BLaER1 (cell line): ENCODE measurements at regions not wholly inside any gene's neighbourhood (a gene's known extent, or its start where the extent isn't known, plus 50 kb on each side); places are given as distances from the start of the nearest gene placed in this dataset.

Experiments used
- H3K27ac ChIP-seq: shearing (Covaris generic); formaldehyde crosslinking; 2 replicates; pipeline ENCODE4 v1.8.1; 2022
- H3K27me3 ChIP-seq: shearing (Covaris generic); formaldehyde crosslinking; 2 replicates; pipeline ENCODE4 v1.8.1; 2022
- H3K36me3 ChIP-seq: shearing (Covaris generic); formaldehyde crosslinking; 2 replicates; pipeline ENCODE4 v1.8.1; 2022
- H3K4me1 ChIP-seq: shearing (Covaris generic); formaldehyde crosslinking; 2 replicates; pipeline ENCODE4 v1.8.1; 2022
- H3K4me2 ChIP-seq: shearing (Covaris generic); formaldehyde crosslinking; 2 replicates; pipeline ENCODE4 v1.8.1; 2022
- H3K4me3 ChIP-seq: shearing (Covaris generic); formaldehyde crosslinking; 2 replicates; pipeline ENCODE4 v1.8.1; 2022
- H3K9ac ChIP-seq: shearing (Covaris generic); formaldehyde crosslinking; 2 replicates; pipeline ENCODE4 v1.8.1; 2022
- H3K9me3 ChIP-seq: shearing (Covaris generic); formaldehyde crosslinking; 2 replicates; pipeline ENCODE4 v1.8.1; 2022
- H4K20me1 ChIP-seq: shearing (Covaris generic); formaldehyde crosslinking; 2 replicates; pipeline ENCODE4 v1.8.1; 2022
- Cebpa-rat ChIP-seq: shearing (Covaris generic); IDR thresholded peaks from 2 replicates; pipeline ENCODE4 v1.8.1; 2022

GRCh38 chr6:30396833-30397479, 52.0 kb downstream of the RPP21 start:
- Histone ChIP-seq H3K4me2 (peak overlapping the region; percentile 72), H3K4me1 (peaks cover 23% of the 10 kb centered on the region)

GRCh38 chr6:30397697-30398096, 52.7 kb downstream of the RPP21 start:
- Histone ChIP-seq H3K36me3 (no peaks in the 10 kb centered on the region), H3K27ac (no peak overlapping the region), H3K27me3 (no peaks in the 10 kb centered on the region), H3K4me2 (no peak overlapping the region), H3K4me1 (peaks cover 23% of the 10 kb centered on the region), H4K20me1 (no peaks in the 10 kb centered on the region), H3K4me3 (no peak overlapping the region), H3K9ac (no peak overlapping the region), H3K9me3 (no peaks in the 10 kb centered on the region)
- no peak for TF ChIP-seq Cebpa-rat

More at GRCh38 chr6:30396833-30397479, 52.0 kb downstream of the RPP21 start:
- Histone ChIP-seq H3K9me3 (no peaks in the 10 kb centered on the region), H3K36me3 (no peaks in the 10 kb centered on the region), H3K4me3 (no peak overlapping the region), H3K9ac (no peak overlapping the region), H3K27ac (no peak overlapping the region), H4K20me1 (no peaks in the 10 kb centered on the region), H3K27me3 (no peaks in the 10 kb centered on the region)
- no peak for TF ChIP-seq Cebpa-rat

GRCh38 chr6:30399390-30400058, 54.6 kb downstream of the RPP21 start:
- Histone ChIP-seq H3K27me3 (no peaks in the 10 kb centered on the region), H3K9me3 (no peaks in the 10 kb centered on the region), H3K4me3 (no peak overlapping the region), H3K4me2 (no peak overlapping the region), H3K9ac (no peak overlapping the region), H4K20me1 (no peaks in the 10 kb centered on the region), H3K36me3 (no peaks in the 10 kb centered on the region), H3K4me1 (peaks cover 23% of the 10 kb centered on the region), H3K27ac (no peak overlapping the region)
- TF ChIP-seq Cebpa-rat, result no peak

- H4K20me1 ChIP-seq, result no peaks in the 10 kb centered on the region
- peaks cover 15% of the 10 kb centered on the region for H3K4me1 ChIP-seq
- H3K27ac ChIP-seq, result no peak overlapping the region
- H3K9me3 ChIP-seq, result peaks cover 20% of the 10 kb centered on the region
- H3K9ac ChIP-seq, result no peak overlapping the region
- no peaks in the 10 kb centered on the region for H3K27me3 ChIP-seq
- H3K4me3 ChIP-seq, result no peak overlapping the region
- H3K36me3 ChIP-seq, result no peaks in the 10 kb centered on the region
- no peak for TF ChIP-seq Cebpa-rat
- peak overlapping the region; percentile 53 for H3K4me2 ChIP-seq
Measured at GRCh38 chr6:30405934-30406333, 61.0 kb downstream of the RPP21 start.

- H3K9ac ChIP-seq, result no peak overlapping the region
- H3K4me2 ChIP-seq, result no peak overlapping the region
- no peak overlapping the region for H3K4me3 ChIP-seq
- peaks cover 20% of the 10 kb centered on the region for H3K9me3 ChIP-seq
- H3K36me3 ChIP-seq, result no peaks in the 10 kb centered on the region
- H4K20me1 ChIP-seq, result no peaks in the 10 kb centered on the region
- H3K27ac ChIP-seq, result no peak overlapping the region
- TF ChIP-seq Cebpa-rat, result no peak
- H3K4me1 ChIP-seq, result peaks cover 15% of the 10 kb centered on the region
- H3K27me3 ChIP-seq, result no peaks in the 10 kb centered on the region
Measured at GRCh38 chr6:30409184-30409583, 64.2 kb downstream of the RPP21 start.

- H3K9ac ChIP-seq, result no peak overlapping the region
- H3K27me3 ChIP-seq, result no peaks in the 10 kb centered on the region
- peaks cover 20% of the 10 kb centered on the region for H3K9me3 ChIP-seq
- H3K4me2 ChIP-seq, result no peak overlapping the region
- TF ChIP-seq Cebpa-rat, result no peak
- no peak overlapping the region for H3K27ac ChIP-seq
- H3K4me1 ChIP-seq, result peaks cover 7% of the 10 kb centered on the region
- H4K20me1 ChIP-seq, result no peaks in the 10 kb centered on the region
- no peak overlapping the region for H3K4me3 ChIP-seq
- H3K36me3 ChIP-seq, result no peaks in the 10 kb centered on the region
Measured at GRCh38 chr6:30411515-30412207, 66.7 kb downstream of the RPP21 start.

GRCh38 chr6:30418448-30418847, 70.9 kb upstream of the HLA-E start:
- Histone ChIP-seq H3K27ac (no peak overlapping the region), H4K20me1 (no peaks in the 10 kb centered on the region), H3K9ac (no peak overlapping the region), H3K36me3 (no peaks in the 10 kb centered on the region), H3K27me3 (0 out of 2 replicates have a peak, but pooled peaks cover 4% of the 10 kb centered on the region), H3K4me2 (no peak overlapping the region), H3K4me1 (peaks cover 7% of the 10 kb centered on the region; the same call in 1 of the 2 replicates), H3K9me3 (no peaks in the 10 kb centered on the region), H3K4me3 (no peak overlapping the region)
- TF ChIP-seq Cebpa-rat, result no peak

GRCh38 chr6:30424549-30424948, 64.8 kb upstream of the HLA-E start:
- Histone ChIP-seq H3K4me1 (no peaks in the 10 kb centered on the region), H3K27me3 (no peaks in the 10 kb centered on the region), H4K20me1 (no peaks in the 10 kb centered on the region), H3K4me2 (no peak overlapping the region), H3K9ac (no peak overlapping the region), H3K36me3 (no peaks in the 10 kb centered on the region), H3K4me3 (no peak overlapping the region), H3K27ac (no peak overlapping the region), H3K9me3 (peaks cover 14% of the 10 kb centered on the region)
- no peak for TF ChIP-seq Cebpa-rat
